ENCODE measurements at regions not wholly inside any gene's neighbourhood (a gene's known extent, or its start where the extent isn't known, plus 50 kb on each side); places are given as distances from the start of the nearest gene placed in this dataset.

DNA sequence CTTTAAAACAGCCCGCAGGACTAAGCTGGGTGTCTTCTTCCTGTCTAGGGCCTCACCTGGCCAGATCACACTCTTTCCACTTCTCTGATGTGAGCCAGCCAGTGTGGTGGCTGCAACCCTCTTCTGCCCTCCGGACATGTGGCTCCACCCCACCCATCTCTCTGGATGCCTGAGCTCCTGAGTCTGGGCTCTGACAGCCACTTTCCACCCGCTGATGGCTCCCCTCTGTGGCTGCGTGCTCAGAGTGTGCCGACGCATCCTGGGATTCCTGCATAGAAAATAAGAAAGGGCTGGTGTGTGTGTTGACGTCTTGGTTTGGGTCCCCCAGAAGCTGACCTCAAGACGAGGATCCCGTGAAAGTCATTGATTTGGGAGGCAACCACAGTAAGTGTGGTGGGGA, 181.6 kb downstream of the URI1 start:
- Histone ChIP-seq H3K27ac (no peak overlapping the region), H3K4me1 (no peaks in the 10 kb centered on the region), H3K27me3 (no peaks in the 10 kb centered on the region), H3K9me3 (no peaks in the 10 kb centered on the region), H3K36me3 (no peaks in the 10 kb centered on the region), H3K4me3 (no peak overlapping the region)
- in situ Hi-C loops (cut with MboI; ENCODE audit: low sequenced_read_pairs in 4 of 4) = no loop called here
- intact Hi-C loops (cut with DNase I; ENCODE audit: low total_unique reads) = no loop called here
- ATAC-seq (no peak), DNase-seq (no peak)
- TF ChIP-seq CTCF (IDR thresholded peaks at IDR 0.05 in 4 of 5, conservative IDR thresholded peaks at IDR 0.05 in 1 of 5) (no peak), POLR2A (IDR thresholded peaks at IDR 0.05) (no peak)

- Histone ChIP-seq H3K9me3 (no peaks in the 10 kb centered on the region), H3K4me3 (no peak overlapping the region), H3K27me3 (no peaks in the 10 kb centered on the region), H3K36me3 (no peaks in the 10 kb centered on the region), H3K27ac (no peak overlapping the region), H3K4me1 (no peaks in the 10 kb centered on the region)
- intact Hi-C loops (cut with DNase I; ENCODE audit: low total_unique reads) (no loop called here), in situ Hi-C loops (cut with MboI; ENCODE audit: low sequenced_read_pairs in 4 of 4) (no loop called here)
- DNase-seq (no peak), ATAC-seq (no peak)
- TF ChIP-seq CTCF (IDR thresholded peaks at IDR 0.05 in 4 of 5, conservative IDR thresholded peaks at IDR 0.05 in 1 of 5) (no peak), POLR2A (IDR thresholded peaks at IDR 0.05) (no peak)
Observed at GRCh38 chr19:30128211-30128610, 186.2 kb downstream of the URI1 start.

- no peak for ATAC-seq
- no peaks in the 10 kb centered on the region for H3K36me3 ChIP-seq
- DNase-seq = no peak
- no peak overlapping the region for H3K4me3 ChIP-seq
- intact Hi-C loops (cut with DNase I; ENCODE audit: low total_unique reads) = no loop called here
- H3K27ac ChIP-seq = no peak overlapping the region
- H3K4me1 ChIP-seq = no peaks in the 10 kb centered on the region
- H3K9me3 ChIP-seq = no peaks in the 10 kb centered on the region
- TF ChIP-seq POLR2A (IDR thresholded peaks at IDR 0.05) (no peak), CTCF (IDR thresholded peaks at IDR 0.05 in 4 of 5, conservative IDR thresholded peaks at IDR 0.05 in 1 of 5) (no peak)
- no peaks in the 10 kb centered on the region for H3K27me3 ChIP-seq
- in situ Hi-C loops (cut with MboI; ENCODE audit: low sequenced_read_pairs in 4 of 4) = no loop called here
Observed at GRCh38 chr19:30130356-30131122, 188.5 kb downstream of the URI1 start.

GRCh38 chr19:30131246-30131645, 189.2 kb downstream of the URI1 start:
- ATAC-seq = no peak
- TF ChIP-seq CTCF (IDR thresholded peaks at IDR 0.05 in 4 of 5, conservative IDR thresholded peaks at IDR 0.05 in 1 of 5) (no peak), POLR2A (IDR thresholded peaks at IDR 0.05) (no peak)

More at GRCh38 chr19:30131246-30131645, 189.2 kb downstream of the URI1 start:
- DNase-seq = no peak
- Histone ChIP-seq H3K27ac (no peak overlapping the region), H3K36me3 (no peaks in the 10 kb centered on the region), H3K9me3 (no peaks in the 10 kb centered on the region), H3K4me3 (no peak overlapping the region), H3K4me1 (no peaks in the 10 kb centered on the region), H3K27me3 (no peaks in the 10 kb centered on the region)
- in situ Hi-C loops (cut with MboI; ENCODE audit: low sequenced_read_pairs in 4 of 4) = no loop called here
- intact Hi-C loops (cut with DNase I; ENCODE audit: low total_unique reads) = no loop called here

All from gastrocnemius medialis (tissue), 4 donors.